DMS53 (cell line): ENCODE measurements at regions not wholly inside any gene's neighbourhood (a gene's known extent, or its start where the extent isn't known, plus 50 kb on each side); places are given as distances from the start of the nearest gene placed in this dataset.
A peak's percentile ranks its signal among the peaks of the same experiment; 100 is the strongest.

Experiments used
- DNase-seq: peaks from one replicate; lab custom pipeline; 2025; lab: John Stamatoyannopoulos, UW

DNA sequence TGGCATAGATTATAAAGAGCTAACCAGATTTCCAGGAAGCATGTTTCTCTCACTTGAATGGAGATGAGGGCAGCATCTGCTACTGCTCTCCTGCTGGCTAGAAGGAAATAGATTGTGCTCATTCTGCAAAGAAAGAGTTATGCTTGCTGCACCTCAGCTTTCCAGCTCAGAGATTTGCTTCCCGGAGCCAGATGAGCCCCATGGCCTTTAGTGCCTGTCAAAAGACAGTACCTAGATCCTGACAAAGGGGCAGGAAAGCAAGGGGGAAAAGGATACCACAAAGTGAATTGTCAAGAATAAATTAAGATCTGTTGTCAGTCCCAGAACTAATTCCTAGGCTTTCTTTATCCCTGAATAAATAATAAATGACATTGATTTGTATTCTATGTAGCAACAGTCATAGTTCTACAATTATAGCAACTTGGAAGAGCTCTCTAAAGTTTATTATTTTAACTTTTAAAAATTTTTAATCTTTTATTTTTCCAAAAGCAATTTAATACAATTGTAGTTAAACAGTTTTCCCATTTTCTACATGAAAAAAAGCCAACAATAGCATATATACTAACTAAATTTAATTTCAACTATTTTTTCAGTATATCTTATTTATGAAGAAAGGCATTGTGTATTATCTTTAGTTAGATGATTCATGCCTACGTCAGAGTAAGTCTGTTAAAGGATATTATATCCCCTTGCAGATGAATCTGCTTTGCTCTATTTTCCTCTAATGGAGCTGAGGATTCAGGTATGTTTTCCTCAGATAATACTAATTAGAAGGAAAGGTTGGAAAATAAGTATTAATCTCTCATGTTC, 306.1 kb upstream of the DDI1 start:
- peak; percentile 64 for DNase-seq

DNA sequence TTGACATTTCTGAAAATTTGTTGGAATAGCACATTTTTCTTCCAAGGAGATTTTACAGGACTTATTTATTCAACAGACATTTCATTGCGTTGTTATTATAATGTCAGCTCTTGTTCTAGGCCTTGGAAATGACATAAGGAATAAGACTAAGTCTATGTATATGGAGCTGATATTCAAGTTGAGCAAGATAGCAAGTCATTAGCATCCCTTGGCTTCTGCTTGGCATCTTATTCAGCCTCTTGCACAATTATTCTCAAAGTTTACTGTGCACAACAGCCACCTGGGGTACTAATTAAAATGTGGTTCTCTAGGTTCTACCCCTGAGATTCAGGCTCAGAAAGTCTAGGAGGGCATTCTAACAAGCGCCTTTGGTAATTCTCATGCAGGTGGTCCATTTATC, 304.8 kb upstream of the DDI1 start:
- DNase-seq: no peak

DNA sequence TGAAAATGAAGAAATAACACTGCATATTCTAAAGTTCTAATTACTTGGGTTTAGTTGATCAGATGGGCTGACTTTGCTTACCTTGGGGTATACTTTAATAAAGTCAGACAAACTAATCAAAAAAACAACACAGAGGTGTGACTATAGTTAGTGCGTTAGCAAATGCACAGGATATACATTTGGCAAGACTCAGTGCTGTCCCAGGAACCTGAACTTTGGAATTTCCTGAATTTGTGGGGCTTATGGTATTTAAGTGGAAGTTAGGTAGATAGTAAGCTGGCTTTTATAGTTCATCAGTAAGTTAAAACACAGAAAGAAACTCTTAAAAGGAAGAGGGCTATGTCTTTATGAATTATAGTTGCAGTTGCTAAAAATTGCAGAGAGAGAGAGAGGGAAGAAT, 302.6 kb upstream of the DDI1 start:
- no peak for DNase-seq

DNA sequence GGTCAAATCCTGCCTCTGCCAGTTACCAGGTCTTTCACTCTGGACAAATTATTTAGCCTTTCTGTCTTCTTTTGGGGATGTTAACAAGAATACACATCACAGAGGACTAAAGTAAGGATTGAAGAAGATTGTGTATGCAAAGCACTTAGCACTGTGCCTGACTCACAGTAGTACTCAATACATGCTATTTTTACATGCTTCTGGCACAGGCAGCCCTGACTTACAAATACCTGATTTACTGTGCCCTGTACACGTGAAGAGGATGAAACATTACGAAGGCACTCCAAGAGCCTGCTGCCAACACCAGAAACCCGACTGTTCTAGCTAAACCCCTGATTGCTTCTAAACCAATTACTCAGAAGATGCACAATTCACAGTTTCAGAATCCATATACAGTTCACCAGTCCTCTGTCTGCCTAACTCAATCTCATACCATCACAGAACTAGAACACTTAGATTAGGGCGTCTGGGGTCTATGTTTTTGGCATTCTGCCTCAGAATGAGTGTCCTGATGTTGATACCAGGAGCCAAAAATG, 300.9 kb upstream of the DDI1 start:
- DNase-seq: peak; percentile 39

DNA sequence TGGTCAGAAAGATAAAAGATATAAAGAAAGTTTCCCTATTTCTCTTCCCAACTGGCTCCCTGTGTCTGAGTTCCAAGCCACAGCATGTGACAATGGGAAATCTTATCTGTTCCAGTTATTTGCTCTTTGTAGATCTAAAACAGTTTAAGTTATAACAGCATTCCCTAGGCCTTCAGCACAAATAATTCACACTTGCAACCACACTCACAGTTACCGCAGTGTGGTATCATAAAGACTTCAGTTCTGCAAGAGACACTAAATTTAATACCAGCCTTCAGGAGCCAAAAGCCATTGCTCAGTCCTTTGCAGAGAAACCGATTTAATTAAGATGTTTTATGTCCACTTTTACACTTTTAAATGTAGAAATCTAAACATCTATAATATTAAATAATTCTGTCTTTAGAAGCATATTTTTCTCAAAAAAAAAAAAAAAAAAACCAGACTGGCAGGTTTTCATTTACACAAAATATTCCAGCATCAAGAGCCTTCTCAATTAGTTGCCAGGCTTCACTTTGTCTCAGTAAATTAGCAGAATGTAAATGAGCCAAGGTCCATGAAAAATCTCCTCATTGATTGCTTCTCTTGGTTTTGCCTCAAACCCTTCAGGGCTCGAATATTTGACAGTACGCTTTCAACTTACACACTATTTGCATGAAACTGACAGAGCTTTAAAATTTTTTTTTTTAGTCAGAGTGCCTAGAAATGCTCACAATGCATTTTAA, 300.0 kb upstream of the DDI1 start:
- no peak for DNase-seq

DNA sequence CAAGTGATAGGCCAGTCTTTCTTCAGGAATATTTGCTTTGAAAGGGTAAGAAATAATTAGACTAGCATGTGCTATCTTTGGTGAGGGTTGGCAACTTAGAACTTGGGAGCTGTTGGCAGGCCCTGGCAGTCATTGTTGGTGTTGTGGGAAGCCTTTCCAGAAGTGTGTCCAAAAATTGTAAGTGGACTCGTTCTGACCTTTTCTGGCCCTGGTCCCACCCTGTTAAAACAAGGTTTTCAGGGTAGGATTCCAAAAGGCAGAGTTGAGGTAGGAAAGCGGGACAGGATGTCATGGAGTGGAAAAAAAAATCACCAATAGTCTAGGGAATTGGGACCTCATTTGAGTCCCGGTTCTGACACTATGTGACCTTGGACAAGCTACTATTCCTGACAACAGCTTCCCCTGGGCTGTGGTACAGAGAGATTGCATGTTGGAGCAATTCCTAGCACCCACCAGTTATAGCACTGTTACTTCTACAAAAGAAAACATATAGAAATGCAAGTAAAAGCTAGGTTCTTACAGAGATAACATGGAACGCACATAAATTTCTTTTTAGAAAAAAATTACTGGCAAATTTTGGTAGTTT, 299.3 kb upstream of the DDI1 start:
- DNase-seq: no peak

DNA sequence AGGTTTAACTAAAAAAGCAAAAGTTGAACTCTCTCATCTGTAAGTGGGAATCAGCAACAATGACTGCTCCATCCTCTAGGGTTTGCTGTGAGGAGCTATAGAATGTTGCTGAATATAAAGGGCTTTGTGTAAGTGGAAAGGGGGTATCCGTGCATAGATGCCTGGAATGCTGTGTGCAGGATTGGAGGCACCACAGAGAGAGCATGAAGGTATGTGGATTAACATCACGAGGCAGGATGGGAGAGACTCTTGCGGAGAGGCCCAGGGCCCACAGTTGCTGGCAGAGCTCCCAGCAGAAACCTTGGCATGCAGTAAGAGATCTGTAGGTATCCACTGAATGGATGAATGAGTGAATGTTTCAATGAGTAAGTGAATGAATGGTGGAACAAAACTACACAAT, 298.7 kb upstream of the DDI1 start:
- no peak for DNase-seq

DNA sequence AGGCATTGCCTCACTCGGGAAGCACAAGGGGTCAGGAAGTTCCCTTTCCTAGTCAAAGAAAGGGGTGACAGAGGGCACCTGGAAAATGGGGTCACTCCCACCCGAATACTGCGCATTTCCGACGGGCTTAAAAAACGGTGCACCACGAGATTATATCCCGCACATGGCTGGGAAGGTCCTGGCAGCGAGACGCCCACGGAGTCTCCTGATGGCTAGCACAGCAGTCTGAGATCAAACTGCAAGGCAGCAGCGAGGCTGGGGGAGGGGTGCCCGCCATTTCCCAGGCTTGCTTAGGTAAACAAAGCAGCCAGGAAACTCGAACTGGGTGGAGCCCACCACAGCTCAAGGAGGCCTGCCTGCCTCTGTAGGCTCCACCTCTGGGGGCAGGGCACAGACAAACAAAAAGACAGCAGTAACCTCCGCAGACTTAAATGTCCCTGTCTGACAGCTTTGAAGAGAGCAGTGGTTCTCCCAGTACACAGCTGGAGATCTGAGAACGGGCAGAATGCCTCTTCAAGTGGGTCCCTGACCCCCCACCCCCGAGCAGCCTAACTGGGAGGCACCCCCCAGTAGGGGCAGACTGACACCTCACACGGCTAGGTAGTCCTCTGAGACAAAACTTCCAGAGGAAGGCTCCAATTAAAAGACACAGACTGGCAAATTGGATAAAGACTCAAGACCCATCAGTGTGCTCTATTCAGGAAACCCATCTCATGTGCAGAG, 297.2 kb upstream of the DDI1 start:
- peak; percentile 62 for DNase-seq

DNA sequence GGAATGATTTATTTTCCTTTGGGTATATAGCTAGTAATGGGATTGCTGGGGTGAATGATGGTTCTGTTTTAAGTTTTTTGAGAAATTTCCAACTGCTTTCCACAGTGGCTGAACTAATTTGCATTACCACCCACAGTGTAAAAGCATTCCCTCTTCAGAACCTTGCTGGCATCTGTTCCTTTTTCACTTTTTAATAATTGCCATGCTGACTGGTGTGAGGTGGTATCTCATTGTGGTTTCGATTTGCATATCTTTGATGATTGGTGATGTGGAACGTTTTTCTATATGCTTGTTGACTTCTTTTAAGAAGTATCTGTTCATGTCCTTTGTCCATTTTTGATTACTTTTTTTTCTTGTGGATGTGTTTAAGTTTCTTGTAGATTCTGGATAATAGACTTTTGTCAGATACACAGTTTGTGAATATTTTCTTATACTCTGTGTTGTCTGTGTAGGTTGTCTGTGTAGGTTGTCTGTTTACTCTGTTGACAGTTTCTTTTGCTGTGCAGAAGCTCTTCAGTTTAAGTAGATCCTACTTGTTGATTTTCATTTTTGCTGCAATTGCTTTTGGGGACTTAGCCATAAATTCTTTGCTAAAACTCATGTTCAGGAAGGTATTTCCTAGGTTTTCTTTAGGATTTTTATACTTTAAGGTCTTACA, 291.8 kb upstream of the DDI1 start:
- no peak for DNase-seq

DNA sequence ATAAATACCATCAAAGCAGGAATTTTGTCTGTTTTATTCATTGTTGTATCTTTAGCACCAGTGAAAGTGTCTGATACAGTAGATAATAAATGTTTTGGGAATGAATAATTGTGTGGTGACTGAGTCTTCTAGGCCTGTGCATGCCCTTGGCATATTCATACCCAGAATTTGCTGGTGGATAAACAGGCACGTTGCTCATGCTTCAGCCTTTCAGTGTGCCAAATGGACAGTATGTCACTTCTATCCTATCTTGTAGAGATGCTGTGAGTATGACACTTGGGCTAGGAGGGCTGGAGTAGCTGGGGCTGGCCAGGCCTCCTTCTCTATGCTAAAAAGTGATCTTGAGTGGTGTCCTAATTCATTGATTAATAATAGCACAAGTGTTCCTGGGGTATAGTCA, 287.3 kb upstream of the DDI1 start:
- no peak for DNase-seq

DNA sequence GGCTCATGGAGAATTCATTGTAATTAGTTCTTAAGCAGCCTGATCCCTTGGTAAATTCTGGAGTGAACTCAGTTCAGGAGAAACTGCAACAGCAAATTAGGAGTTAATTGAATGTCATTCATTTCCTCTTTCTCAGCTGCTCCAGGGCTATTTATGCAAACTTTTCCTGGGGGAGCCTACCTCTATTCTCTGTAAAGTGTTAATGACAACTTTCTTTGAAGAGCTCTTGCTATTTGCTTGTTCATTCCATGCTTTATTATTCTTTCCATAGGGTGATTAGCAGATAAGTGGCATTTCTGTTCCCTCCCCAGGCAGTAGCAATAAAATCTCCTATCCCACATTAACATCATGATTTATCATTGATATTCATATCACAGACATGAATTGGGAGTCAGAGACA, 267.6 kb upstream of the DDI1 start:
- DNase-seq: no peak

DNA sequence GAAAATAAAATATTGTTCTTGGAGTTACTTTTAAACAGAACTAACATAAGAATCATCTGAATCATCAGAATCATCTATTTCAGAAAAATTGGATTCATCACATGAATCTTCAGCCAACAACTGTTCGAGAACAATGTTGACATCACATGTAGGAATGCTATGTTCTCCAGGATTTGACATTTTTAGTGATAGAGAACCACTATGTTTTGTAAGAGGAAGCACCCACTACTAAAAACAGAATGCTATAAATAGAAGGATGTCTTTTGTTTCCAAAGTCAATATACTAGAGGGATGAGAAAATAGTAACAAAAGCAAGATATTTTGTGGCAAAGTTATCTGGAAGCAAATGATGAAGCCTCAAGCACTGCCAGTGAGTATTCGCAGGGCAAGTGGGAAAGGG, 263.4 kb upstream of the DDI1 start:
- no peak for DNase-seq

DNA sequence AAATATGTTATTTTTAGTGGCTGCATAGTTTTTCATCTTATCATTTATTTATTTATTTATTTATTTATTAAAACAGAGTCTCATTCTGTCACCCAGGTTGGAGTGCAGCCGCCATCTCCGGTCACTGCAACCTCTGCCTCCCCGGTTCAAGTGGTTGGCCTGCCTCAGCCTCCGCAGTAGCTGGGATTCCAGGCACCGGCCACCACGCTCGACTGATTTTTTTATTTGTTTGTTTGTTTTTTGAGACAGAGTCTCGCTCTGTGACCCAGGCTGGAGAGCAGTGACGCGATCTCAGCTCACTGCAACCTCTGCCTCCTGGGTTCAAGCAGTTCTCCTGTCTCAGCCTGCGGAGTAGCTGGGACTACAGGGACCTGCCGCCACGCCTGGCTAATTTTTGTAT, 262.9 kb upstream of the DDI1 start:
- DNase-seq: peak; percentile 50

DNA sequence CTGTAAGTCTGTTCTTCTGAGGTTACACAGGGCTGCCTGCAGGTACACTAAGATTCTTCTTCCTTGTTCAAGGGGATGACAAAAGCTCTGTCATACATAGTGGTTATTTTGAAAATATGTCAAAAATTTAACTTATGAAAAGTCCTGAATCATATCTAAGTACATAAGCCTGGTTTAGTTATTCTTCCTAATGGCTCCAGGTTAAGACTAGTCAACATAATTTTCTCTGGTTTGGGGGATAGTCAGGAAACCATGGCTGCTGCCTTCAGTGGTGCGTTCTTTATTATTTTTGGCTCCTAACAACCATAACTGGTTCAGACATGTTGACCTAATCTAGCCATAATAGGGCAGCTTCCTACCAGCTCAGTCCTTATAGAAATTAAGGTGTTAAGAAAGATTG, 257.4 kb upstream of the DDI1 start:
- DNase-seq: no peak

DNA sequence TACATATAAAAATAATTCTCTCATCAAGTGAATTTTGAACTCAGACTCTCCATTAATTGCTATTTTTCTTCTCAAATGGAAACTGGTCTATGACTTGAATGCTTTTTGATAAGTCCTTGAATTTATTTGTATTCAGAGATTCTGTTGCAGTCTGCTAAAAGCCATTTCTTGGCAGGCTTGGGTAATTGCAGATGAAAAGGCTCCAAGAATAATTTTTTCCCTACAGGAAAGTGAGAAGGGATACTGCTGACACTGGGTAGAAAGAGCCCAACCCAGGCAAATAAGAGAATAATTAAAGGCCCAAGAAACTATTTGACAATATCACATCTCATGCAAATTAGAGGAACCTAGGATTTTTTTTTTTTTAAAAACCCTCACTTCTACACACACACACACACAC, 246.5 kb upstream of the DDI1 start:
- DNase-seq: no peak

DNA sequence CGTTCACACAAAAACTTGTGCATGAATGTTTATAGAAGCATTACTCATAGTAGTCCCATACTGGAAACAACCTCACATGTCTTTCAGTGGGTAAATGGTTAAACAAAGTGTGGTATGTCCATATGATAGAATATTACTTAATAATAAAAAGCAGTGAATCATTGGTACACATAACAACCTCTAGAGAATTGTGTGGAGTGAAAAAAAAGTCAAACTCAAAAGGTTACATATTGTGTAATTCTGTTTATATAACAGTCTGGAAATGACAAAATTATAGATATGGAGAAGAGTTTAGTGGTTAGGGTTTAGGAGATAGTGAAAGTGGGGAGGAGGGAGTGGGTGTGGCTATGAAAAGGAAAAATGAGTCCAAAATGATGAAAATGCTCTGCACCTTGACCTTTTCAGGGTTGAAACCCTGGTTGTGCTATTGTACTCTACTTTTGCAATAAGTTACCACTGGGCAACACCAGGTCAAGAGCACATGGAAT, 243.4 kb upstream of the DDI1 start:
- DNase-seq: no peak

DNA sequence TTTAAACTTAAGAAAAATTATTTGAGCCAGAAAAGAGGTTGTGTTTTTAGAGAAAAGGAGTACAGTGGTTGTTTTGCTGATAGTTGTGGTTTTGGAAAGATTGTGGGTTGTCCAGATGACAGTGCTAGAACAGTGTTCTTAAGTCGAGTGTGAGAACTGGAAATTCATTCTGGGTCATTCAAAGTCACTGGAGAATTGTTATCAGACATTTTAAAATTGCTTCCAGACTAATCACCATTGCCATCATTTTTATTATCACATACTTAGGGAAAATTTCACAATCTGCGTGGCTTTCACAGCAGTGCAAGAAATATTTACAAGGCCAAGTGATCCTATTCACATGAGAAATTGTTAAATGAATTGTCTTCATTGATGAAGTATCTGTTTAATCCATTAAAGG, 242.2 kb upstream of the DDI1 start:
- DNase-seq: no peak

DNA sequence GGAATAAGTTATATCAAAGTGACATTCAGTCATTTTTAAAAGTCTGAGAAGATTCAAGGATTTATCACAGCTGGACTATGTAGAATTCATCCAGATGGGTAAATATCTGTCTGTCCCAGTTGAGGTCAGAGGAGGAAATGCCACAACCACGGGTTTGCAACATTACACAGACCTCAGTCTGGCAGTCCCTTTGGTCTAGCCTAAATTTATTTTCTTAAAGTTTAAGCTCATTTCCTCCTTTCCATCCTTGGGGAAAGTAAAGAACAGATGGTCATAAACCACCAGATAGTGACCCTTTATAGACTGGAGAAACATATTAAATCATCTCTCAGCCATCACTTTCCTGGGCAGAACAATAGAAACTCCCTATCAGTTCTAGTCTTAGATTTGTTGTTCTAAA, 238.4 kb upstream of the DDI1 start:
- no peak for DNase-seq

DNA sequence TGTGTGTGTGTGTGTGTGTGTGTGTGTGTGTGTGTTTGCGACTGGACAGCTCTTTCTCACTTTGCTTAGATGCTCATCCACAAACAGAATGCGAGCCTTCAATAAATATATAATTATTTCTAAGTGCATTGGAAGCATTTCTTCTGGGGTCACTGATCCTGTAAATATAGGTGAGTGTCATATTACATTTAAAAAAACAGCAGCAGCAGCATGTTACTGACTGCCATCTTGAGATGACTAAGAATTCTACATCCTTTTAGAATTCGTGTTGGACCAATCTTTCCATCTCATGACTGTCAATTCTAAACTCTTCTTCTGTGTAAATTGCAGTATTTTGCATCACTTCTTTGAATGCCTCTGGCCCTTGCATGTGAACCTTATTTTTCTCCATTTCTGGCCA, 238.0 kb upstream of the DDI1 start:
- peak; percentile 30 for DNase-seq

DNA sequence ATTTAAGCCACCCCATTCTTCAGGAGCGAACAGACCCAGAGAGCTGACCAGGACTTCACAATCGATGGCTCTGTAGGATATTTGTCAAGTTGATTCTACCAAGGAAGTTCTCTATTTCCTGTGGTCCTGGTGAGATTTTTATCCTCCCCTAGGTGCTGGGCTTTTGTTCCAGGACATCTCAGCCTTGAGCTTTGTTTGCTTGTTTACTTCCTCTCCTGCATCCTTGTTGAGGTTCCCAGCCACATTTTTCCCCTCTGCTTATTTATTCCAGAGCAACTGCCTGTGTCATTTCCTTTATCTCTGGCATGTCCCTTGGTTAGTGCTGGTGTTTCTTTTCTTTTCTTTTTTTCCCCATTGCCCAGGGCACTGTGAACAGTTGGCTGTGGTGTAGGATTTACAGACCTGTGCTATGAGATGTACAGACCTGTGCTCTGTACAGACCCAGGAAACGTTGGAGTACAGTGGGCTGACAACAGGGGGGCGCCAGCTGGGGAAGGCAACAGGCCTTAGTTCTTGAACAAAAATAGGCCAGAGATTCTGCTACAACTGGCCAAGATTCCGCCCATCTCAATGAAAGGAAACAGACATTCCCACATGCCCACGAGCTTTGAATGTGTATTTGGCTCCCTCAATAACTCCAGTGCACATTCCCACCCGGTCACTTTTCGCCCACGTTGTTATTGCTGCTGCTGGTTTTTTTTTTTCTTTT, 235.9 kb upstream of the DDI1 start:
- DNase-seq: no peak

DNA sequence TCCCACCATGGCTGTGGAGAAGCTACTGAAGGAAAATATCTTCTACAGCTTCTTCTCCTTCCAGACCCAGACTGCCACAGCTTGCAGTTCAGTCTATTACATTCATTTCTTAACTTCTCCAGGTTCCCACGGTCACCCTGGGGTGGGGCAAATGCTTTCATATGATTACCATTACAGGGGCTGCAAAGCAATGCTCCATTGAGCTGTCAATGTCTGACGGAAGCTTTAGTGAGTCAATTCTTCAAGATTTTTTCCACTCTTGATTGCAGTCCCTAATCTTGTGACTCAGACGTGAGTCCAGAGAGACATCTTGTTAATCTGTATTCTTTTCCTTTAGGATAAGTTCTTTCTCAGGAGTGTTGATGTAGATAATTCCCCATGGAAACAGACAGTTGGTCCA, 233.4 kb upstream of the DDI1 start:
- DNase-seq: no peak
